Stimulated activated CD4-positive, alpha-beta T cell treated with anti-CD3 and anti-CD28 coated beads, TNF-alpha, amount 100 ng/mL, for 24 hours (primary cell): ENCODE measurements at regions not wholly inside any gene's neighbourhood (a gene's known extent, or its start where the extent isn't known, plus 50 kb on each side); places are given as distances from the start of the nearest gene placed in this dataset.
"Not testable (repeated sequence)": the region's sequence is repeated elsewhere in the genome, so short reads cannot be mapped to it uniquely, and the experiment has no call there.

Source experiments
- DNase-seq, 3 experiments: peaks; one replicate each; pipeline ENCODE4 v3.0.0-alpha.2; 2020; ENCODE audit warnings: low read depth in 3 of 3

- DNase-seq, result not testable (repeated sequence)
These were observed 51.8 kb upstream of the SLC39A8 start for GRCh38 chr4:102397056-102397455.

GRCh38 chr4:102399021-102399420, 53.7 kb upstream of the SLC39A8 start:
- DNase-seq, result no peak

- DNase-seq, result no peak
These were observed 55.6 kb upstream of the SLC39A8 start for GRCh38 chr4:102400898-102401297.

GRCh38 chr4:102402223-102402622, 56.9 kb upstream of the SLC39A8 start:
- no peak for DNase-seq

- DNase-seq, result no peak
These were observed 57.8 kb upstream of the SLC39A8 start for GRCh38 chr4:102403116-102403515.

- DNase-seq, result no peak
These were observed 59.2 kb upstream of the SLC39A8 start for GRCh38 chr4:102404431-102404969.

GRCh38 chr4:102405821-102406401, 60.6 kb upstream of the SLC39A8 start:
- no peak for DNase-seq

- not testable (repeated sequence) for DNase-seq
These were observed 65.6 kb upstream of the SLC39A8 start for GRCh38 chr4:102410884-102411283.

- DNase-seq, result no peak
These were observed 66.1 kb upstream of the SLC39A8 start for GRCh38 chr4:102411408-102411807.

- no peak for DNase-seq
These were observed 71.5 kb upstream of the SLC39A8 start for GRCh38 chr4:102416765-102417164.

GRCh38 chr4:102420563-102421398, 75.5 kb upstream of the SLC39A8 start:
- no peak for DNase-seq

GRCh38 chr4:102422843-102423242, 77.6 kb upstream of the SLC39A8 start:
- DNase-seq, result no peak

- DNase-seq, result no peak
These were observed 77.8 kb upstream of the NFKB1 start for GRCh38 chr4:102423375-102423774.

GRCh38 chr4:102427371-102427998, 73.7 kb upstream of the NFKB1 start:
- DNase-seq, result no peak

- DNase-seq, result no peak
These were observed 73.0 kb upstream of the NFKB1 start for GRCh38 chr4:102428122-102428521.

- DNase-seq, result no peak
These were observed 71.6 kb upstream of the NFKB1 start for GRCh38 chr4:102429553-102429952.

GRCh38 chr4:102430461-102430910, 70.7 kb upstream of the NFKB1 start:
- DNase-seq, result no peak

- no peak for DNase-seq
These were observed 69.6 kb upstream of the NFKB1 start for GRCh38 chr4:102431608-102431961.

- DNase-seq, result no peak
These were observed 64.0 kb upstream of the NFKB1 start for GRCh38 chr4:102437111-102437510.

GRCh38 chr4:102438396-102439235, 62.5 kb upstream of the NFKB1 start:
- DNase-seq, result no peak

GRCh38 chr4:102439236-102439614, 61.9 kb upstream of the NFKB1 start:
- no peak for DNase-seq

- no peak for DNase-seq
These were observed 61.3 kb upstream of the NFKB1 start for GRCh38 chr4:102439812-102440211.
